ENCODE measurements at regions not wholly inside any gene's neighbourhood (a gene's known extent, or its start where the extent isn't known, plus 50 kb on each side); places are given as distances from the start of the nearest gene placed in this dataset.

DNA sequence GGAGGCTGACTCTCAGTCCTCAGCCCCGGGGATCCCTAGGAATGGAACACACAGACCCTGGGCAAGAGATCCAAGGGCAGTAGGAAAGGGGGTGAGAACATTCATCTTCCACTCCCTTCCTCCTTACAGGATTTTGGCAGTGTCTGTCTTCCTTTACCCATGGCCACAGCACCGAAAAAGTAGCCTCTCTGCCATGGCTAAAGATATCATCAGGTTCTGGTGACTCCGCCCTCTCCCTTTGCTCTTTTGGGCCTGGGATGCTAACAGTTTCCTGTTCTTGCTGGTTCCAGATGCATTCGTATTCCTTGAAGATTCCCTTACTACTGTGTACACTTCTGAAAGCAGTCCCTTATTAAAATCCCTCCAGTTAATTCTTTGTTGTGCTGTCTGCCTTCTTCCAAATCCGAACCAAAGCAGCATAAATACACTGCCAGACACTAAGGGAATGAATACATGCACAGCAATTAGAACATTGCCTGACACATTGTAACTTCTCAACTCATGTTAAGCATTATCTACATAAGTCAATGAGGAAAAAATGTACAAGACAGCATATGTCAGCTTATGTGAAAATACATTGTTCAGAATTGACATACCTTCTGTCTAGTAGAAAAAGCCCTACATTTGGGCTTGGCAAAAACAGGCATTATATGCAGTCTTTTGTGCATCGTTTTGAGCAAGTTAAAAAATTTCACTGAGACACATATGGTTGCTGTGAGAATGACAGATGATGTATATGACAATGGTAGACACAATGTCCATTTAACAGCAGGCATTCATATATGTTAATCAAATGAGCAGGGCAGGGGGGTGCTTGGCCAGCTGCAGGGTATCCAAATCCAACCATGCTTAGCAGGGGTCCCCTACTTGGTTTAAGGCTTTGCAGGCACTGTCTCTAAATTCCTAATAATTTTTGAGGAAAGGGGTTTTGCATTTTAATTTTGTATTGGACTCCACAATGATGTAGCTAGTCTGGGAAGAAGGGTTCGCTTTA, 58.8 kb upstream of the RAI14 start:
- TF ChIP-seq POLR2A (IDR thresholded peaks at IDR 0.05), result no peak
- TF ChIP-seq, protein P1, sequence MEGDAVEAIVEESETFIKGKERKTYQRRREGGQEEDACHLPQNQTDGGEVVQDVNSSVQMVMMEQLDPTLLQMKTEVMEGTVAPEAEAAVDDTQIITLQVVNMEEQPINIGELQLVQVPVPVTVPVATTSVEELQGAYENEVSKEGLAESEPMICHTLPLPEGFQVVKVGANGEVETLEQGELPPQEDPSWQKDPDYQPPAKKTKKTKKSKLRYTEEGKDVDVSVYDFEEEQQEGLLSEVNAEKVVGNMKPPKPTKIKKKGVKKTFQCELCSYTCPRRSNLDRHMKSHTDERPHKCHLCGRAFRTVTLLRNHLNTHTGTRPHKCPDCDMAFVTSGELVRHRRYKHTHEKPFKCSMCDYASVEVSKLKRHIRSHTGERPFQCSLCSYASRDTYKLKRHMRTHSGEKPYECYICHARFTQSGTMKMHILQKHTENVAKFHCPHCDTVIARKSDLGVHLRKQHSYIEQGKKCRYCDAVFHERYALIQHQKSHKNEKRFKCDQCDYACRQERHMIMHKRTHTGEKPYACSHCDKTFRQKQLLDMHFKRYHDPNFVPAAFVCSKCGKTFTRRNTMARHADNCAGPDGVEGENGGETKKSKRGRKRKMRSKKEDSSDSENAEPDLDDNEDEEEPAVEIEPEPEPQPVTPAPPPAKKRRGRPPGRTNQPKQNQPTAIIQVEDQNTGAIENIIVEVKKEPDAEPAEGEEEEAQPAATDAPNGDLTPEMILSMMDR (IDR thresholded peaks at IDR 0.05), result no peak

All from right lobe of liver (tissue), 4 donors.